ENCODE measurements at regions not wholly inside any gene's neighbourhood (a gene's known extent, or its start where the extent isn't known, plus 50 kb on each side); places are given as distances from the start of the nearest gene placed in this dataset.

GRCh38 chr9:118318770-118319431 is 614.7 kb downstream of the TLR4 start:
- DNase-seq, result no peak

- no peak for DNase-seq
Measured at GRCh38 chr9:118321788-118322187, 617.6 kb downstream of the TLR4 start.

GRCh38 chr9:118324706-118325105 is 620.5 kb downstream of the TLR4 start:
- DNase-seq, result no peak

- no peak for DNase-seq
Measured at GRCh38 chr9:118325757-118326156, 621.6 kb downstream of the TLR4 start.

GRCh38 chr9:118326326-118326725 is 622.1 kb downstream of the TLR4 start:
- DNase-seq, result no peak

GRCh38 chr9:118330191-118330986 is 626.2 kb downstream of the TLR4 start:
- DNase-seq, result no peak

GRCh38 chr9:118331622-118332045 is 627.4 kb downstream of the TLR4 start:
- no peak for DNase-seq

- no peak for DNase-seq
Measured at GRCh38 chr9:118336250-118336942, 632.2 kb downstream of the TLR4 start.

GRCh38 chr9:118336943-118337330 is 632.7 kb downstream of the TLR4 start:
- DNase-seq, result no peak

- no peak for DNase-seq
Measured at GRCh38 chr9:118360036-118360435, 655.8 kb downstream of the TLR4 start.

GRCh38 chr9:118362123-118362522 is 657.9 kb downstream of the TLR4 start:
- DNase-seq, result no peak

- no peak for DNase-seq
Measured at GRCh38 chr9:118362596-118362995, 658.4 kb downstream of the TLR4 start.

GRCh38 chr9:118364266-118365106 is 660.3 kb downstream of the TLR4 start:
- DNase-seq, result no peak

GRCh38 chr9:118366228-118366627 is 662.0 kb downstream of the TLR4 start:
- no peak for DNase-seq

GRCh38 chr9:118367383-118367782 is 663.2 kb downstream of the TLR4 start:
- no peak for DNase-seq

GRCh38 chr9:118384531-118385100 is 680.4 kb downstream of the TLR4 start:
- no peak for DNase-seq

GRCh38 chr9:118395415-118395814 is 691.2 kb downstream of the TLR4 start:
- DNase-seq, result no peak

GRCh38 chr9:118401546-118401945 is 697.3 kb downstream of the TLR4 start:
- DNase-seq, result no peak

- DNase-seq, result no peak
Measured at GRCh38 chr9:118414676-118415075, 710.5 kb downstream of the TLR4 start.

- DNase-seq, result no peak
Measured at GRCh38 chr9:118418887-118419565, 714.8 kb downstream of the TLR4 start.

- DNase-seq, result no peak
Measured at GRCh38 chr9:118419676-118420075, 715.5 kb downstream of the TLR4 start.

Data from right kidney (tissue), 1 donor.